22Rv1 (cell line): ENCODE measurements at regions not wholly inside any gene's neighbourhood (a gene's known extent, or its start where the extent isn't known, plus 50 kb on each side); places are given as distances from the start of the nearest gene placed in this dataset.

Experiments
- CTCF ChIP-seq: fragments of 450-650 bp; IDR thresholded peaks from 2 replicates; pipeline ENCODE4 v1.5.1; 2017; ENCODE audit warnings: mild to moderate bottlenecking
- ZFX ChIP-seq: fragments of 450-650 bp; IDR thresholded peaks from 2 replicates; pipeline ENCODE4 v1.6.1; 2017; ENCODE audit warnings: antibody characterized with exemption, borderline replicate concordance

GRCh38 chr6:4516206-4516605 is 260.0 kb upstream of the CDYL start:
- TF ChIP-seq CTCF (no peak), ZFX (no peak)
